ENCODE measurements at regions not wholly inside any gene's neighbourhood (a gene's known extent, or its start where the extent isn't known, plus 50 kb on each side); places are given as distances from the start of the nearest gene placed in this dataset.

GRCh38 chr20:11145616-11146015 is 471.8 kb upstream of the JAG1 start:
- TF ChIP-seq CTCF (IDR thresholded peaks at IDR 0.05; ENCODE audit: low read depth, low read length) = no peak
- TF ChIP-seq EZH2phosphoT487 (IDR thresholded peaks at IDR 0.05; ENCODE audit: low read depth) = no peak

All from OCI-LY3 (cell line).